LNCAP (cell line): ENCODE measurements at regions not wholly inside any gene's neighbourhood (a gene's known extent, or its start where the extent isn't known, plus 50 kb on each side); places are given as distances from the start of the nearest gene placed in this dataset.

Experiments
- CTCF ChIP-seq: fragments of 450-650 bp; IDR thresholded peaks from 2 replicates; pipeline ENCODE4 v1.5.1; 2017; ENCODE audit warnings: mild to moderate bottlenecking

GRCh38 chr3:159128628-159129027 is 326.8 kb downstream of the MFSD1 start:
- no peak for TF ChIP-seq CTCF

DNA sequence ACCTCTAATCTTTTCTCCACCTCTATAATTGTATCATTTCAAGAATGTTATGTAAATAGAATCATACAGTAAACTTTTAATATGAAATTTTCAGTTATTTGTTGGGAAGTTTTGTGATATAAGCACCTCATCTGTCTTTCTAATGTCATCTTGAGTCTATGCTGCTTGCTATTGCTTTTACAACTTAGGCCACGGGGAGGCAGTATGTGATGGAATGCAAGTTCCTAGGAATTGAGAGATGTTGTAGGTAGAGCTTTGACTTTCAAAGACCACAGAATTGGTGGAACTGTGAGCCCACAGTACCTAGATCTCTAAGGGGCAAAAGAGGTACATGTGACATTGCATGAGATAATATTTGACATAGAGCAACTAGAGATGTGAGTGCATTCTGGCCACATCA is 328.3 kb downstream of the MFSD1 start:
- peak; percentile 45 for TF ChIP-seq CTCF

GRCh38 chr3:159131376-159131775 is 329.5 kb downstream of the MFSD1 start:
- no peak for TF ChIP-seq CTCF

DNA sequence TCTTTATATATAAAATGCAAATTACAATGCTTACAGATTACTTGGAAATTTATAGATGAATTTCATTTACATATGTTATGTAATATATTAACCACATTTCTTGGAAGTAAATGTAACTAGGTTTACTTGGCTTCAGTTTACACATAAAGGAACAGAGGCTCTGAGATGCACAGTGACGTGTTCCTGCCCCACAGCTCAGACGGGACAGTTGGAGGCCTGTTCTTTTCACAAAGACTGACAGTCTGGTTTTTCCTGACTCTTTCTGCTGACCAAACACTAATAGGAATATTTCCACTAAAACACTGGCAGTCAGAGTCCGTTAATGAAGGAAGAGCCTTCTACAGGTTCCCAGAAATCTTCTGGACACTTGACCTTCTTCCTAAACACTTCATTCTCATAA is 336.1 kb downstream of the MFSD1 start:
- TF ChIP-seq CTCF = no peak

GRCh38 chr3:159139326-159139725 is 337.5 kb downstream of the MFSD1 start:
- no peak for TF ChIP-seq CTCF

GRCh38 chr3:159144472-159144871 is 342.6 kb downstream of the MFSD1 start:
- TF ChIP-seq CTCF = no peak

GRCh38 chr3:159144891-159145290 is 343.0 kb downstream of the MFSD1 start:
- no peak for TF ChIP-seq CTCF

DNA sequence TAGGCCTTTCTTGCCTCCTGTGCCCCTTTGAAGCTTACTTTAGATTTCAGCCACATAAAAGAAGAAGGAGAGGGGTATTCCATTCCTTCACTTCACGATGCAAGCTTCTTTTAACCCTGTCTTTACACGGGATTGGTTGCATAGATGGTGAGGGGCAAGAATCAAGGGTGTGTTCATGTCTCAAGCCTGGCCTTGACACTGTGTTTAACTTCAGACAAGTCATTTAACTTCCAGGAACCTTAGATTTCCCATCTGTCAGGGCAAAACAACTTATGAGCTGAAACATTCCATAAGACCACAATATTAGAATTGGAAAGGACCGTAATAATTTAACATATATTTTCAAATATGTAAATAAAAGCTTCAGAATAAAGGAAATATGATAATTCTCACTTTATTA is 344.5 kb downstream of the MFSD1 start:
- no peak for TF ChIP-seq CTCF
